ENCODE measurements at regions not wholly inside any gene's neighbourhood (a gene's known extent, or its start where the extent isn't known, plus 50 kb on each side); places are given as distances from the start of the nearest gene placed in this dataset.

- H3K36me3 ChIP-seq (ENCODE audit: control insufficient read depth in 1 of 2, insufficient read depth in 2 of 2, low read length in 2 of 2): no peaks in the 10 kb centered on the region
- H3K9me3 ChIP-seq (ENCODE audit: control insufficient read depth in 1 of 2, insufficient read depth in 1 of 2, low read depth in 1 of 2, low read length in 2 of 2): 0 out of 4 replicates have a peak, but pooled peaks cover 0 to 3% of the 10 kb centered on the region in 2 experiments
- ATAC-seq (no peak), DNase-seq (ENCODE audit: low read depth, low spot score) (no peak)
- H4K20me1 ChIP-seq (ENCODE audit: insufficient read depth): no peaks in the 10 kb centered on the region
- H3K4me2 ChIP-seq (ENCODE audit: low read length): no peak overlapping the region
- H3K4me3 ChIP-seq (replicated peaks in 1 of 2; ENCODE audit: low read depth in 1 of 2, low read length in 2 of 2): no peak overlapping the region
- no peaks in the 10 kb centered on the region for H3K9me2 ChIP-seq (ENCODE audit: insufficient read depth)
- CTCF ChIA-PET: no interaction called here
- POLR2A ChIA-PET: no interaction called here
- no peak overlapping the region for H3K27ac ChIP-seq (ENCODE audit: low read depth, low read length)
- H3K79me2 ChIP-seq (ENCODE audit: insufficient read depth, low read length): no peaks in the 10 kb centered on the region
- no peak overlapping the region for H3K9ac ChIP-seq (ENCODE audit: low read length)
- RAD21 ChIA-PET (ENCODE audit: low non-redundant PET in 1 of 2, low total read pairs in 2 of 2, uncharacterized antibody in 2 of 2, unreplicated experiment in 2 of 2): no interaction called here
- no peaks in the 10 kb centered on the region for H3K4me1 ChIP-seq (ENCODE audit: control insufficient read depth in 1 of 2, insufficient read depth in 2 of 2, low read length in 2 of 2)
- no peaks in the 10 kb centered on the region for H3K27me3 ChIP-seq (ENCODE audit: insufficient read depth, low read length)
- intact Hi-C loops (cut with micrococcal nuclease): no loop called here
- no TSS peak for BruUV-seq (replicated peaks)
- no peak for TF ChIP-seq ELF1 (IDR thresholded peaks at IDR 0.05; ENCODE audit: borderline replicate concordance, low read depth)
- no peak for TF ChIP-seq CEBPB (IDR thresholded peaks at IDR 0.05; ENCODE audit: low read depth)
- TF ChIP-seq MAX (IDR thresholded peaks at IDR 0.05): no peak
- no peak for TF ChIP-seq ZFX (IDR thresholded peaks at IDR 0.05)
- H2AFZ ChIP-seq (ENCODE audit: low read depth, low read length, poor library complexity, severe bottlenecking): no peak overlapping the region
Observed at GRCh38 chr10:8374334-8374733, 319.8 kb downstream of the GATA3 start.

- CTCF ChIA-PET: no interaction called here
- no peaks in the 10 kb centered on the region for H3K9me2 ChIP-seq (ENCODE audit: insufficient read depth)
- no TSS peak for BruUV-seq (replicated peaks)
- no peaks in the 10 kb centered on the region for H3K36me3 ChIP-seq (ENCODE audit: control insufficient read depth in 1 of 2, insufficient read depth in 2 of 2, low read length in 2 of 2)
- H3K4me3 ChIP-seq (replicated peaks in 1 of 2; ENCODE audit: low read depth in 1 of 2, low read length in 2 of 2): no peak overlapping the region
- no peak for ATAC-seq
- no peak for DNase-seq (ENCODE audit: low read depth, low spot score)
- POLR2A ChIA-PET: no interaction called here
- RAD21 ChIA-PET (ENCODE audit: low non-redundant PET in 1 of 2, low total read pairs in 2 of 2, uncharacterized antibody in 2 of 2, unreplicated experiment in 2 of 2): no interaction called here
- 0 out of 4 replicates have a peak, but pooled peaks cover 0 to 1% of the 10 kb centered on the region in 2 experiments for H3K9me3 ChIP-seq (ENCODE audit: control insufficient read depth in 1 of 2, insufficient read depth in 1 of 2, low read depth in 1 of 2, low read length in 2 of 2)
- no peaks in the 10 kb centered on the region for H3K4me1 ChIP-seq (ENCODE audit: control insufficient read depth in 1 of 2, insufficient read depth in 2 of 2, low read length in 2 of 2)
- H4K20me1 ChIP-seq (ENCODE audit: insufficient read depth): no peaks in the 10 kb centered on the region
- H3K27ac ChIP-seq (ENCODE audit: low read depth, low read length): no peak overlapping the region
- no peak overlapping the region for H2AFZ ChIP-seq (ENCODE audit: low read depth, low read length, poor library complexity, severe bottlenecking)
- H3K79me2 ChIP-seq (ENCODE audit: insufficient read depth, low read length): no peaks in the 10 kb centered on the region
- intact Hi-C loops (cut with micrococcal nuclease): no loop called here
- no peak overlapping the region for H3K4me2 ChIP-seq (ENCODE audit: low read length)
- no peaks in the 10 kb centered on the region for H3K27me3 ChIP-seq (ENCODE audit: insufficient read depth, low read length)
- H3K9ac ChIP-seq (ENCODE audit: low read length): no peak overlapping the region
- TF ChIP-seq TCF7L2 (IDR thresholded peaks at IDR 0.05; ENCODE audit: borderline replicate concordance, extremely low read depth, insufficient read depth, insufficient read length) (no peak), ATF3 (IDR thresholded peaks at IDR 0.05) (no peak), RAD21 (IDR thresholded peaks at IDR 0.05; ENCODE audit: low read depth) (no peak), CTCF (IDR thresholded peaks at IDR 0.05 in 2 of 3, conservative IDR thresholded peaks at IDR 0.05 in 1 of 3; ENCODE audit: borderline replicate concordance in 1 of 3, insufficient read depth in 1 of 3, low read depth in 2 of 3, low read length in 2 of 3) (no peak), CEBPB (IDR thresholded peaks at IDR 0.05; ENCODE audit: low read depth) (no peak), CBX3 (IDR thresholded peaks at IDR 0.05; ENCODE audit: low read depth) (no peak), SIN3A (IDR thresholded peaks at IDR 0.05; ENCODE audit: low read depth) (no peak), ZNF274 (IDR thresholded peaks at IDR 0.05; ENCODE audit: low read depth, low read length) (no peak), POLR2AphosphoS5 (IDR thresholded peaks at IDR 0.05; ENCODE audit: low read depth, low read length) (no peak), EZH2 (IDR thresholded peaks at IDR 0.05) (no peak), MAX (IDR thresholded peaks at IDR 0.05) (no peak), ELF1 (IDR thresholded peaks at IDR 0.05; ENCODE audit: borderline replicate concordance, low read depth) (no peak), EGR1 (IDR thresholded peaks at IDR 0.05; ENCODE audit: low read depth) (no peak), SP1 (IDR thresholded peaks at IDR 0.05; ENCODE audit: low read depth) (no peak), FOSL1 (IDR thresholded peaks at IDR 0.05; ENCODE audit: low read depth) (no peak), YY1 (IDR thresholded peaks at IDR 0.05; ENCODE audit: extremely low read depth, insufficient replicate concordance, low read depth, low read length) (no peak)
Observed at GRCh38 chr10:8375137-8375536, 320.6 kb downstream of the GATA3 start.

Measured in HCT116 (cell line).